GM21390 (cell line): ENCODE measurements at regions not wholly inside any gene's neighbourhood (a gene's known extent, or its start where the extent isn't known, plus 50 kb on each side); places are given as distances from the start of the nearest gene placed in this dataset.
"Not testable (repeated sequence)": the region's sequence is repeated elsewhere in the genome, so short reads cannot be mapped to it uniquely, and the experiment has no call there.

ENCODE experiments used
- ATAC-seq: cut with Tn5 transposase; IDR thresholded peaks from one replicate; pipeline ENCODE4 v1.9.1; 2021; ENCODE audit not compliant: unreplicated experiment

DNA sequence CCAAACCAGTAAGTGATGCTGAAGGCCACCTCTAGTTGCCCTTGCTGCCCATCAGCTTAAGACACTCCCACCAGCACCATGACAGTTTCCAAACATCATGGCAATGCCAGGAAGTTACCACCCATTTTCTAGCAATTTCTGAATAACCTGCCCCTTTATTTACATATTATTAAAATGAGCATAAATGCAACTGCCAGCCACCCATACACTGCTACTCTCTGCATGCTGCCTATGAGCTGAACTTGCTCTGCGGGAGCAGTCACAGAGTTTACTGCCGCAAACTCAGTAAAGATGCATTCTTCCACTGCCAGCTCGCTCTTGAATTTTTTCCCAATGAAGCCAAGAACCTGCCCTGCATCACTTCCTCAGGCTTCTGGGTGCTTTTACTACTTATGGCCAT lies 212.6 kb downstream of the SH2D4B start:
- ATAC-seq, result no peak

DNA sequence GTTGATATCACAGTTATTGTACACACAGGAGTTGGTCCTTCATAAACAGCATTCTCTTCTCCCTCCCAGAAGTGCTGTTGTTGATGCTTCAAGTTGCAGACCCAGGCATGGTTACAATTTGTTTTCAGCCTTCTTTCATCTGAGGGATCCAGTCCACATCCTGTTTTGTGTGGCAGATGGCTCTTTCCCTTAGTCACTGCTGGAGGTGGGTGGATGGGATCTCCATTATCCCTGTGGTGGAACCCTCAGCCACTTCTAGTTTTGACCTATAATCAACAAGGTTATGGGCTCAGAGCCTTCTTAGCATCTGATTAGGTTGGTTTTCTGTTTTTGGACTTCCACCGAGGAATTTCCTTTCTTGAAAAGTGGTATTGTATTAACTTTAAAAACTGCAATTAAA lies 214.2 kb downstream of the SH2D4B start:
- ATAC-seq, result no peak

DNA sequence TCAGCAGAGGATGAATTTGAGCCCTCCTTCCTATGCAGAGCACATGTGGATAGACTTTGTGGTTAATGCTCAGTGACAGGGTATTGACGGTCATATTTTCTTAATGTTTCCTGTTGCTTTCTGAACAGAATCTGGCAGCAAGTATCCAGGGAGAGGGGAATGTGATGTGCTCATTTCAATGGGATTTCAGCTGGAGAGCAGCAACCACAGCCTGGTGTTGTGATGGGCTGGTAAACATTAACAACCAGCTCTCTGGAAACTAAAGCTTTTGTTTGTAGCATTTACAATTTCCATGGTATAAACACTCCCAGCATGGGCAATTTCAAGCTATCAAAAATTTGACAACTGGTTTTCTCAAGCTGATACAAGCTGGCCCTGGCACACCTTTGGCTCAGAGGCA lies 215.9 kb downstream of the SH2D4B start:
- no peak for ATAC-seq

DNA sequence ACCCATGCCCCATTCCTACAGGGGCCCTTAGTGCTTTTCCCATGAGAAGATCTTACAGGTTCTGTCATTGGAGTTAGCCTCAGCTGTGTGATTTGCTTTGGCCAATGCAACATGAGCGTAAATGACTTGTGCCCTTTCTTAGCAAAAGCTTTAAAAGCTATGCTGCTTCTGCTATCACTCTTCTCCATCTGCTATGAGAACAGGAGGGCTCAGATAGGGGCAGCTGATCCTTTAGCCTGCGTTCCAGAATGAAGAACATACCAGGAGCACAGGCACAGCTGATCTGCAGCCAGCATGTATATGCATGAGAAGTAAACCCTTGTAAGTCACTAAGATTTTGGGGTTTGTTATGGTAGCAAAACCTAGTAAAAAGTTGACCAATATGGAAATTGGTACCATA lies 218.2 kb downstream of the SH2D4B start:
- no peak for ATAC-seq

DNA sequence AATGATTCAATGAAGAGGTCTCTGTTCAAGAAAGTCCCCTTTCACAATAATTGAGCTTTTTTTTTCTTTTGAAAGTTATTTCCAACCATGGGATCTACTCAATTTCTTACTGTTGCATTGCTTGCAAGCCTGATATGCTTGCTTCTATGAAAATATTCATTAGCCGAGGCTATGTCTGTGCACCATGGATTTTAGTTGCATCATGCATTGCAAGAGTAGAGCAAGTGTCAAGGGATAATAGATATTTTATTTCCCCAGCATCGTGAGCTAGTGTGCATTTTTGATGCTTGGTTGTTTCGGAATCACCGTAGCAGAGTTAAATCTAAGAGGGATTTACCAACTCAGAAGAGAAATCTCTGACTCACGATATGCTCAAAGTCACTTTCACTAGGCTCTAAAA lies 222.0 kb downstream of the SH2D4B start:
- no peak for ATAC-seq

DNA sequence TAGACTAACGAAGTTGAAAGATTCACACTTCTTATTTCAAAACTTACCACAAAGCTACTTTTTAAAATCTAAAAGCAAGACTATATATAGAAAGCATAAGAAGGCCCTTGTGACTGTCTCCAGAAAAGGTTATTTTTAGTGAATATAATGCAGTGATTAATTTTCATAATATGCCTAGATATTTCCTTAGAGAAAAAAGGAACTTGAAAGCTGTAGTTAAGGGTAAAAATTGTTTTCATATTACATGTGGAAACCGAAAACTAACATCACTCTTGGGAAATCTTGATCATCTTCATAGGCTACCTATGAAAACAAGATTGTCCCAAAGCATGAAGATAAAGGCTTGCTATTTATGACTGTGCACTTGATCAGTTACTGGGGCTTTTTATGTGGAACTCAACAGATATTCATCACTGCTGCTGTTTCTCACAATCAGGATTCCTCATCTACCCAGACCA lies 223.2 kb downstream of the SH2D4B start:
- ATAC-seq, result peak; percentile 68

DNA sequence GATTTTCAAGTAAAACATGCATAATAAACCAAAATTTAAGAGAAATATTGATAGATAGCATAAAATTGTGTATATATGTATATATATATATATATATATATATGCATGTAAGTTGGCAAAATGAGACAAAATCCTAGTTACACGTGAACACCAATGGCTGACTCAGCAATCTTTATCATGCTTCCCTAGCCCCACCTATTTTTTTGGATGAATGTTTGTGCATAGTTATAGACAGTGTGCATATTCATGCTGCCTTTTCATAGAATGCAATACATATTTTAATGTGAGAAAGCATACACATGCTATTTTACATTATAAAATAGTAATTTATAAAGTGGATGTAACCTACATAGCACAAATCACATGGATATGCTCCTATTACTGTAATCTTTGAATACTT lies 230.3 kb downstream of the SH2D4B start:
- ATAC-seq, result no peak

DNA sequence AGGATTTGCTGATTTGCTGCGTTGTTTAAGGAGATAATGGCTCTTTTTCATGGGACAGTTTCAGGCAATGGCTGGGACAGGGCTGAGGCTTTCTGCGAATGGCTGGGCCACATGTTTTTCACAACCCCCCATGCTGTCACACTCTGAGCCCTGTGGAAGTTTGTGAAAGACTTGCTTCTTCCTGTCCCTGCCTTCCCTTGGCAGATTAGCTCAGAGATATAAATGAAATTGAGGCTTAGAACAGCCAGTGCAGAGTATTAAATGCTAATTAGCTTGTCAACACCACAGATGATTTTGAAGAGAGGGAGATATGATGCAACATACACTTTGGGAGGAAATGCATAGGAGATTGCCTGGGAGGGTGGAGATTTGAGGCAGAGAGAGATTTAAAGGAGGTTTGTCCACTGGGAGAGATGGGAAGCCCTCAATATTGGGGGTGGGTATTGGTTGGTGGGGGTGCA lies 232.0 kb downstream of the SH2D4B start:
- no peak for ATAC-seq

DNA sequence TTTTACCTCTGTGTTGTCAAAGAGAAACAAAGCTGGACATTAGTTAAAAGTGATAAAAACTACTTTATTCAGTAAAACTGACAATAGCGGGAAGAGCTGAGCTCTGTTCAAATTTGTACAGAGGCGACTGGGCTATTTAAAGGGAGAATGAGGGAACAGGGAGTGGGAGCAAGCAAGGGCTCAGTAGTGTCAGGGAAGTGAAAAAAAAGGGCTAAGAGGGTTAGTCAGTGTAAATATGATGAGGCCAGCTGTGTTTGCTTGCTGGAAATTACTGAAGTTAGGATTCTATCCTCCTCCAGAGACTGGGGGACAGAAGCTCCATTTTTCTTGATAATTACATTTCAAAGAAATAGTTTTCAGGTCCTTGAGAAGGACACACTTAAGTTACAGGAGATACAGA lies 232.5 kb downstream of the SH2D4B start:
- no peak for ATAC-seq

DNA sequence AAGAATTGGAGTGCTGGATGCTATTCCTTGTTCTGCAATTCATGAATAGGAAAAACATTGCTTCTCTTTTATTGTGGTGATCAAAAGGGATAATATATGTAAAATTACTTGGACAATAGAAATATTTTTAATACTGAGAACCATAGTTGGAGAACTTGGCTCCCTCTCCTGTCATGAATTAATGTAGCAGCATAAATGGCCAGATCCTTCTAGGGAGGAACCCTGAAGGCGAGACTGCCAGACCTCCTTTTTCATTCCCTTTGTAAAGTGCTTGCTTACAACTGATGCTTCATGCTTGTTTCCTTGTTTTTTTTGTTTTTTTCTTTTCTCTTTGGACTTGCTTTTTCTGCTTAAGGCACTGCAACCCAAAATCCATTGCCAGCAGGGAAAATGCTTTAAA lies 233.6 kb downstream of the SH2D4B start:
- no peak for ATAC-seq

DNA sequence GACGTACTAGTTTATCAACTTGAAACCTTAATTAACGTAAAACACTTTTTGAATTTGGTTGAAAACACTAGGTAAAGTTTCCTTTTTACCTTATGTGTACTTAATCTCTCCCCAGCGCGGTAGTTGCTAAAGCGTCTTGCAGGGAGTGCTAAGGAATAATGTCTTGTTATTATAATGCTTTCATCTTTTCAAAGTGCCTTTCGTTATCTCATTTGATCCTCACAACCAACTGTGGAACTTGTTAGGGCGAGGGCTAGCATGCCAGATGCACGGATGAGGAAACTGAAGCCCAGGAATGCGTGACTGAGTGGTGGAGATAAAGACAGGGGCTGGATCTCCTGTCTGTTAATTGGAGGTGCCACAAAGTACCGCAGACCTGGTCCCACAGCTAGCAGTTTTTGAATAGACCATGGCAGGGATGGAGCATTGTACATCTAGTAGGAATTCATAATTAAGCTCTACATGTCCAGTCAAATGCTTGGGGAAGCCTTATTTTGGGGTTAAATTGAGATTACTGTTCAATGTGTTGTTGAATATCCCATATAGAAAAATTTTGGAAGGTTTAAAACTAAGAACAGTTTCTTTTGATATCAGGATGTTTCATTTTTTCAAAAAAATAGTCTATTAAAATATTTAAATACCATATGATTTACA lies 234.3 kb downstream of the SH2D4B start:
- ATAC-seq, result no peak

DNA sequence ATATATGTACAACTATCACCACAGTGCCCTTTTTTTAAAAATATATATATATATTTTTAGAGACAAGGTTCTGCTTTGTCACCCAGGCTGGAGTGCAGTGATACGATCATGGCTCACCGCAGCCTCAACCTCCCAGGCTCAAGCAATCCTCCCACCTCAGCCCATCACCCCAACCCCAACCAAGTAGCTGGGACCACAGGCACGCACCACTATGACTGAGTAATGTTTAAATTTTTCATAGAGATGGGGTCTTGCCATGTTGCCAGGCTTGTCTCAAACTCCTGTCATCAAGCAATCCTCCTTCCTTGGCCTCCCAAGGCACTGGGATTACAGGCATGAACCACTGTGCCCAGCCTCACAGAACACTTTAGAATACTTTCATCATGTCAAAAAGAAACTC lies 234.9 kb downstream of the SH2D4B start:
- ATAC-seq, result no peak

DNA sequence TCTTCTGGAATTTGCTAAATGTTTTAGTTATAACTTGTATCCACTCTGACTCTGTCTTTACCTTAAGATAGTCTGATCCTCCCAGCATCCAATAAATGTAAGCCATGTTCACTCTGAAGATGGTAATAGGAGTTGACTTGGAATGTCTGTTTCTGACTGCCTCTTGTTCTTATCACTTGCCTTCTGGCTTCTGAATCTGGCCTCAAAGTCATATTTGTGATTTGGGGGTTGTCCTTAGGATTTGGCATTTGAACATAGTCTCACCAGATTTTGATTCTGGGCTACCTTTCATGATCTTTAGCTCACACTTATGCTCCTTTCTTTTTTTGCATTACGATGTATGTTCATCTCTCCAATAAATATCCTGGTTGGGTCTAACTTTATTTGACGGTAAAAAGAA lies 247.0 kb downstream of the SH2D4B start:
- no peak for ATAC-seq

DNA sequence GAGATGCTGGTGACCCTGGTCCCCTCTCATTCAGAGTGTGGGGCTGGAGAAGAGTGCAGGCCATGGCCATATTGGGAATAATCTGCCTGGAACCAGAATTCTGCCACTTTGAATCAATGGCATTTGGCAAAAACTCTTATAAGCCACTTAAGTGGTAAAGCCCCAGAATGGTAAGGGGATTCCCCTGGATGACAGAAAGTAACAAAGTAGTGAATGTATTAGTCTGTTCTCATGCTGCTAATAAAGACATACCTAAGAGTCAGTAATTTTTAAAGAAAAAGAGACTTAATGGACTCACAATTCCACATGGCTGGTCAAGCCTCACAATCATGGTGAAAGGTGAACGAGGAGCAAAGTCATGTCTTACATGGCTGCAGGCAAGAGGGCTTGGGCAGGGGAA lies 248.6 kb downstream of the SH2D4B start:
- ATAC-seq, result no peak

DNA sequence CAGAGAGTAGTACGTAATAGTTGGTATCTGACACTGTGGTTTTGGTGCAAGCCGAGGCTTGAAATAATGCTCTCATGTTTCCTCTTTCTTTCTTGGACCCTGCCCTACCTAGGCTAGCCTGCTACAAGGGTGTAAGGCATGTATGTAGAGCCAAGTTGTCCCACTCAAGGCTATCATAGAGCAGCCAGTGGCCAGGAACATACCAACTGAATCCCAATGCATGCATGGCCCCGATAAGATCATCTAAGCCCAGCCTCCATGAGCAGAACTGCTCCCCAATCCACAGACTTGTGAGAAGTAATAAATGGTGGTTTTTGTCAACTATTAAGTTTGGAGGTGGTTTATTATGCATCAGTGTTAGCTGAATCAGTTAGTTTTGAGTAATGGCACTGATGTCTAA lies 250.2 kb downstream of the SH2D4B start:
- ATAC-seq, result no peak

DNA sequence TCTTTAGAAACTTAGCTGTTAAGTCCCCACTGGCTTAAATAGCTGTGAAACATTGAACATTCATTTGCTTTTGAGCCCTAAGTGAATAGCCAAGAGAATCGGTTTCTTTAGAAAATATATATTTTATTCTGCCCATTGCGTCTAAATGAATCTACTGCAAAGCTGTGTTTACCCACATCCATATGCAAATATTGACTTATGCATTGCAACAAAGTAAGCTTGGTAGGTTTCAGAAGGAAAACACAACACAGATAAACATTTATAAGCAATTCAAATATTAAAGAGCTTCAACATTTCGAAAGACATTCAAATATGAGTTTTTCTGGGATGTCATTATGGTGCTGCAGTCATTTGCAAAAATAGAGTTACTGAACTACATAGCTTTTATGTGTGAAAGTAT lies 257.3 kb downstream of the SH2D4B start:
- ATAC-seq, result no peak

DNA sequence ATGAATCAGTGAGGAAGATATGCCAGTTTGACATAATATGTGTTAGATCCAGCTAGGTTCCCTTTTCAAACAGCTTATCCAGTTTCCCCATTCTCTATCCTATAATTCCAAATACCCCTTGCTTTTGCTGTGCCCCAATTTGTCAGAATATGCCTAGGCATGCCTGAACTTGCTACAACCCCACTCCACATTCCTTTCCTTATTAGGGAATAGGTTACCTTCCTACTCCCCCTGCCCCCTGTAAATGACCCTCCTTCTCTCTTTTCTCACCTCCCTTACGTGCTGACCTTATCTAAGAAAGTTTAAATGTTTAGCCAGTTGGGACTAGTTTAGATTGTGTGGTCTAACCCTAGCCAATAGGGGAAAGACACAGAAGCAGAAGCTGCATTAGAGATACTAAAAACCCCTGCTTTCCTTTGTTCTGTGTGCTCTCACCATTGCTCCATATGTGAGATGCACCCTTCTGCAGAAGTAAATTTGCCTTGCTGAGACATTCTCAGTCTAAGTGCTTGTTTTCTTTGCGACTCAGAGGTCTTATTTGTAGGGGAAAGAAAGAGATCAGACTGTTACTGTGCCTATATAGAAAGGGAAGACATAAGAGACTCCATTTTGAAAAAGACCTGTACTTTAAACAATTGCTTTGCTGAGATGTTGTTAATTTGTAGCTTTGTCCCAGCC lies 267.8 kb downstream of the SH2D4B start:
- ATAC-seq, result no peak

DNA sequence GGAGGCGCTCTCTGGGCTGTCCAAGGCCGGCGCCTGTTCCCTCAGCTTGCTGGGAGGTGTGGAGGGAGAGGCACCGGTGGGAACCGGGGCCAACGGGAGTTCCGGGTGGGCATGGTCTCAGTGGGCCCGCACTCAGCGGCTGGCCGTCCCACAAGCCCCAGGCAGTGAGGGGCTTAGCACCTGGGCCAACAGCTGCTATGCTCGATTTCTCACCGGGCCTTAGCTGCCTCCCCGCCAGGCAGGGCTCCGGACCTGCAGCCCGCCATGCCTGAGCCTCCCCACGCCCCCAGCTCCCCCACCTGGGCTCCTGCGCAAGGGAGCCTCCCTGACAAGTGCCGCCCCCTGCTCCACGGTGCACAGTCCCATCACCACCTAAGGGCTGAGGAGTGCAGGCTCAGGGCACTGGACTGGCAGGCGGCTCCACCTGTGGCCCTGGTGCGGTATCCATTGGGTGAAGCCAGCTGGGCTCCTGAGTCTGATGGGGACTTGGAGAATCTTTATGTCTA lies 276.5 kb downstream of the SH2D4B start:
- no peak for ATAC-seq

DNA sequence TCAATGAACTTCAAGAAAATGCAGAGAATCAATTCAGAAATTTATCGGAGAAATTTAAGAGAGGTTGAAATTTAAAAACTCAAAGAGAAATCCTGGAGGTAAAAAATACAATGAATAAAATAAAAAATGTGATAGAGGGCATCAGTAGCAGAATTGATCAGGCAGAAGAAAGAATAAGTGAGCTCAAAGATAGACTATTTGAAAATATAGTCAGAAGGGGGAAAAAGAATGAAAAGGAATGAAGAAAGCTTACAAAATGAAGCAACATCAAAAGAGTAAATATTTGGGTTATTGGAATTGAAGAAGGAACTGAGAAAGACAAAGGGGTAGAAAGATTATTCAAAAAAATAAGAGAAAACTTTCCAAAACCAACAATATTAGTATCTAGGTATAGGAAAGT lies 291.4 kb downstream of the SH2D4B start:
- ATAC-seq, result no peak

DNA sequence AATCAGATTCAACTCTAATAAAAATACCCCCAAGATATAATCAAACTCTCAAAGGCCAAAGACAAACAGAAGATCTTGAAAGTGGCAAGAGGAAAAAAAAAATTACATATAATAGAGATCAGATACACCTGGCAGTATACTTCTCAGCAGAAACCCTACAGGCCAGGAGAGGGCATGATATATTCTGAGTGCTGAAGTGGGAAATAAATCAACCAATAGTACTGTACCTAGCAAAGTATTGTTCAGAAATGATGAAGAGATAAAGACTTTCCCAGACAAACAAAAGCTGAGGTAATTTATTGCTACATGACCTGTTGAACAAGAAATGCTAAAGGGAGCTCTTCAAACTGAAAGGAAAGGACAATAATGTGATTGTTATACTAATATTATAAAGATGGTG lies 291.9 kb downstream of the SH2D4B start:
- no peak for ATAC-seq

DNA sequence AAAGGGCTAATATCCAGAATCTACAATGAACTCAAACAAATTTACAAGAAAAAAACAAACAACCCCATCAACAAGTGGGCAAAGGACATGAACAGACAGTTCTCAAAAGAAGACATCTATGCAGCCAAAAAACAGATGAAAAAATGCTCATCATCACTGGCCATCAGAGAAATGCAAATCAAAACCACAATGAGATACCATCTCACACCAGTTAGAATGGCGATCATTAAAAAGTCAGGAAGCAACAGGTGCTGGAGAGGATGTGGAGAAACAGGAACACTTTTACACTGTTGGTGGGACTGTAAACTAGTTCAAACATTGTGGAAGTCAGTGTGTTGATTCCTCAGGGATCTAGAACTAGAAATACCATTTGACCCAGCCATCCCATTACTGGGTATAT lies 295.0 kb downstream of the SH2D4B start:
- not testable (repeated sequence) for ATAC-seq

DNA sequence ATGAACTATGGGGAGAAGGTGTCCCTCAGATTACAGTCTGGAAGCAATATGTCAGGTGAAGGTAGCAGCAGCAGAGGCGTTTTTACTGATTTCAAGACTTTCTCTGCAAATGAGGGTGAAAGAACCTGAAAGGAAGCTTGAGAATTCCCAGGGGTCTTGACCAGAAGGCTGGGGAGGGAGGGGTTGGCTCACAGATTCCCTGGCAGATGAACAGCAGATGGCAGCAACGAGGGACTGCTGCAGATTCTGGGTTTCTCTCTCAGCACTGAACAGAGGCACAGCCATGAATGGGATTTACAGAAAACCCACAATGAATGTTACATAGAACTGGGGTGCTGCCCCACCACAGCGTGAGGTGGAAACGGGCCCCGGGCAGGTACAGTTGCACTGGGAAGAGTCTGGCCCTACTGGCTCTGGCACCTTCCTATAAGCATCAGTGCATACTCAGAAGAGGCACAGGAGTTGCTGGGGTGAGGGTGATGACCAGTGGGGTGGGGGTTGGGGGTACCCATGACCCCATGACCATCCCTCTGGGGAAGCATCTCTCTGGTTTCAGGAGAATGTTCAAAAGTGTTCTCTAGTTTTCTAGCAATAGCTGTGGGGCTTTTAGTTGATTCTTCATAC lies 317.8 kb downstream of the SH2D4B start:
- ATAC-seq, result no peak
